Liver (tissue), 3 donors: ENCODE measurements at regions not wholly inside any gene's neighbourhood (a gene's known extent, or its start where the extent isn't known, plus 50 kb on each side); places are given as distances from the start of the nearest gene placed in this dataset.

ENCODE experiments used
- CTCF ChIP-seq: fragments of 150-350 bp; IDR thresholded peaks from 2 replicates; pipeline ENCODE4 v1.5.1; 2017; ENCODE audit warnings: improper control_type of control experiment, low read depth, low read length; ENCODE audit not compliant: missing input control
- FOXA2 ChIP-seq: IDR thresholded peaks from 2 replicates; pipeline ENCODE4 v1.6.1; 2016; ENCODE audit warnings: antibody characterized with exemption
- HNF4G ChIP-seq: IDR thresholded peaks from 2 replicates; pipeline ENCODE4 v1.6.1; 2016; ENCODE audit warnings: antibody characterized with exemption
- JUND ChIP-seq, 2 donors: IDR thresholded peaks; 2 replicates each; pipeline ENCODE4 v1.6.1; 2016; ENCODE audit warnings: antibody characterized with exemption in 2 of 2
- MAX ChIP-seq: IDR thresholded peaks from 2 replicates; pipeline ENCODE4 v1.6.1; 2016; ENCODE audit warnings: antibody characterized with exemption
- RAD21 ChIP-seq, 2 donors: IDR thresholded peaks; 2 replicates each; pipeline ENCODE4 v1.6.1; 2016; ENCODE audit warnings: antibody characterized with exemption in 2 of 2, mild to moderate bottlenecking in 2 of 2
- SP1 ChIP-seq: IDR thresholded peaks from 2 replicates; pipeline ENCODE4 v1.6.1; 2018; ENCODE audit warnings: antibody characterized with exemption, mild to moderate bottlenecking
- TAF1 ChIP-seq: conservative IDR thresholded peaks from 2 replicates; pipeline ENCODE4 v1.6.1; 2016; ENCODE audit warnings: antibody characterized with exemption, mild to moderate bottlenecking
- YY1 ChIP-seq: IDR thresholded peaks from 2 replicates; pipeline ENCODE4 v1.6.1; 2016; ENCODE audit warnings: antibody characterized with exemption, mild to moderate bottlenecking
- TF ChIP-seq, protein P1 (sequence below): IDR thresholded peaks from 2 replicates; pipeline ENCODE4 v1.6.1; 2016; ENCODE audit warnings: antibody characterized with exemption, mild to moderate bottlenecking
- TF ChIP-seq, protein P2 (sequence below): IDR thresholded peaks from 2 replicates; pipeline ENCODE4 v1.6.1; 2016; ENCODE audit warnings: antibody characterized with exemption
- donor health status: healthy.
- donor health status: healthy.

DNA sequence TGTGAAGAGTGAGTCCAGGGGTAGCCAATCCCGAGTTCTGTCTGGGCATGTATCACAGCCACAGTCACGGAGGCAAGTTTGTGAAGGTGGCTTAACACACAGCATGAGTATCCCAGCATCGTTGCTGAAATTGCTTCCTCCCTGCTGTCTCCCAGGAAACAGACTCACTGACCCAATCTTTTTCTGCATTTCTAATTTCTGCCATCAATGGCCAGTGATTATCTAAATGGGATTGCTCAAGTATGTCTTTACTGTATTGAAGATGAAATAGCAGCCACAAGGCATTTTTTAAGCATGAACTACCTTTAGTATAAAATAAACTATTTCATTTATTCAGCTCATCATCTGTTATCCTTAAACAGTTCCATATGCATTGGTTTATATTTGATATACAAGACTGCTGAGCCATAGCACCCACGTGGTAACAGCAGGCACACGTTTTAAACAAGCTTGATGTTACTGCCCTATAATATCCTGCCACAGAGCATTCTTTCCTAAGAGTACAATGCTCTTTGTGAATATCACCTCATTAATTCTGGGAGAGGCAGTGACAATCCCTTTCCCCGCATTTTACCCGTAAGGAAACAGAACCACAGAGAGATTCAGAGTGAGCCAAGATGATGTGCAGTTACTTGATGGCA is 276.6 kb upstream of the THBS1 start:
- TF ChIP-seq MAX: no peak
- TF ChIP-seq CTCF: no peak
- no peak for TF ChIP-seq RAD21 (IDR thresholded peaks at IDR 0.05)
- no peak for TF ChIP-seq HNF4G
- TF ChIP-seq TAF1: no peak
- no peak for TF ChIP-seq JUND (IDR thresholded peaks at IDR 0.05)
- TF ChIP-seq, protein P1, sequence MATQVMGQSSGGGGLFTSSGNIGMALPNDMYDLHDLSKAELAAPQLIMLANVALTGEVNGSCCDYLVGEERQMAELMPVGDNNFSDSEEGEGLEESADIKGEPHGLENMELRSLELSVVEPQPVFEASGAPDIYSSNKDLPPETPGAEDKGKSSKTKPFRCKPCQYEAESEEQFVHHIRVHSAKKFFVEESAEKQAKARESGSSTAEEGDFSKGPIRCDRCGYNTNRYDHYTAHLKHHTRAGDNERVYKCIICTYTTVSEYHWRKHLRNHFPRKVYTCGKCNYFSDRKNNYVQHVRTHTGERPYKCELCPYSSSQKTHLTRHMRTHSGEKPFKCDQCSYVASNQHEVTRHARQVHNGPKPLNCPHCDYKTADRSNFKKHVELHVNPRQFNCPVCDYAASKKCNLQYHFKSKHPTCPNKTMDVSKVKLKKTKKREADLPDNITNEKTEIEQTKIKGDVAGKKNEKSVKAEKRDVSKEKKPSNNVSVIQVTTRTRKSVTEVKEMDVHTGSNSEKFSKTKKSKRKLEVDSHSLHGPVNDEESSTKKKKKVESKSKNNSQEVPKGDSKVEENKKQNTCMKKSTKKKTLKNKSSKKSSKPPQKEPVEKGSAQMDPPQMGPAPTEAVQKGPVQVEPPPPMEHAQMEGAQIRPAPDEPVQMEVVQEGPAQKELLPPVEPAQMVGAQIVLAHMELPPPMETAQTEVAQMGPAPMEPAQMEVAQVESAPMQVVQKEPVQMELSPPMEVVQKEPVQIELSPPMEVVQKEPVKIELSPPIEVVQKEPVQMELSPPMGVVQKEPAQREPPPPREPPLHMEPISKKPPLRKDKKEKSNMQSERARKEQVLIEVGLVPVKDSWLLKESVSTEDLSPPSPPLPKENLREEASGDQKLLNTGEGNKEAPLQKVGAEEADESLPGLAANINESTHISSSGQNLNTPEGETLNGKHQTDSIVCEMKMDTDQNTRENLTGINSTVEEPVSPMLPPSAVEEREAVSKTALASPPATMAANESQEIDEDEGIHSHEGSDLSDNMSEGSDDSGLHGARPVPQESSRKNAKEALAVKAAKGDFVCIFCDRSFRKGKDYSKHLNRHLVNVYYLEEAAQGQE: no peak
- TF ChIP-seq, protein P2, sequence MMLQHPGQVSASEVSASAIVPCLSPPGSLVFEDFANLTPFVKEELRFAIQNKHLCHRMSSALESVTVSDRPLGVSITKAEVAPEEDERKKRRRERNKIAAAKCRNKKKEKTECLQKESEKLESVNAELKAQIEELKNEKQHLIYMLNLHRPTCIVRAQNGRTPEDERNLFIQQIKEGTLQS: no peak
- no peak for TF ChIP-seq YY1
- no peak for TF ChIP-seq FOXA2
- no peak for TF ChIP-seq SP1
